ENCODE measurements at regions not wholly inside any gene's neighbourhood (a gene's known extent, or its start where the extent isn't known, plus 50 kb on each side); places are given as distances from the start of the nearest gene placed in this dataset.

DNA sequence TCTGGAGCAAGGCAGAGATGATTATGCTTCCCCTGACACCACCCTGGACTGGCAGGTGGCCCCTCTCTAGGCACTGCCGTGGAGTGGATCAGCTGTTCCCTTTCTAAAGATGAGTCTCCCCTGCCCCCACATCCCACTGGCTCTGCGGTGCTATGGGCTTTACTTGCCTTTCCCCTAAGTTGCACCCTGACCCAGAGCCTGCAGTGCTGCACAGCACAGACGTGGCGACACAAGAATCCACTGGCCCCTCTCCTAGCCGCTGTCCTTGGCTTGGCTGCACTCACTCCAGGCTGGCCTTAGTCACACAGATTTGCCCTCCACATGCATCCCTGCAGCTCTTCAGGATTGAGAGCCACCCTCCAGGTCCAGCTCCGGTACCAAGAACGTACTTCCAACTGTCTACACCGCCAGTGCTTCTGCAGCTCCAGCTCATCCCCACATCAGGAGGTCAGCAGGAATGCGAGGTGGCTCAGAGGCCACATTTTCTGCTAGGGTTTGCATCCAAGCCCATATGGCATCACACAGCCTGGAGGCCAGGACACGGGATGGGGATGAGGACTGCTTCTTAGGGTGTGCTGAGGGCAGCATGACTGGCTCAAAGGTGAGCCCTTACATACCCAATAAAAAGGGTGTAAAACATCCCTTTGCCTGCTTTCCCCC, 82.4 kb upstream of the RASGRF1 start:
- H3K36me3 ChIP-seq (ENCODE audit: insufficient read depth) = no peaks in the 10 kb centered on the region
- no peaks in the 10 kb centered on the region for H3F3A ChIP-seq (replicated peaks; ENCODE audit: low read depth)
- no peaks in the 10 kb centered on the region for H3K9me3 Mint-ChIP-seq
- DNase-seq (ENCODE audit: low spot score) (no peak), ATAC-seq (no peak)
- H3K4me3 ChIP-seq = no peak overlapping the region
- H3K4me1 Mint-ChIP-seq = peaks cover 30% of the 10 kb centered on the region
- no peaks in the 10 kb centered on the region for H3K27me3 ChIP-seq (ENCODE audit: insufficient read depth)
- peaks cover 7% of the 10 kb centered on the region for H3K27me3 Mint-ChIP-seq (ENCODE audit: insufficient read depth, low read depth, poor library complexity)
- H3K79me2 ChIP-seq (replicated peaks; ENCODE audit: insufficient read depth) = no peaks in the 10 kb centered on the region
- H3K4me2 ChIP-seq = no peak overlapping the region
- no peak overlapping the region for H3K4me3 Mint-ChIP-seq
- no peaks in the 10 kb centered on the region for H4K20me1 ChIP-seq (replicated peaks; ENCODE audit: insufficient read depth)
- 0 out of 2 replicates have a peak, but pooled peaks cover 2% of the 10 kb centered on the region for H3K9me2 ChIP-seq (ENCODE audit: insufficient read depth)
- TF ChIP-seq CREB1 (CRISPR knock-in tag; IDR thresholded peaks at IDR 0.05; ENCODE audit: low read depth) = no peak
- no peak for TF ChIP-seq POLR2AphosphoS5 (IDR thresholded peaks at IDR 0.05; ENCODE audit: low read depth)
- TF ChIP-seq JUNB (IDR thresholded peaks at IDR 0.05; ENCODE audit: unreplicated experiment) = no peak
- TF ChIP-seq, protein P1, sequence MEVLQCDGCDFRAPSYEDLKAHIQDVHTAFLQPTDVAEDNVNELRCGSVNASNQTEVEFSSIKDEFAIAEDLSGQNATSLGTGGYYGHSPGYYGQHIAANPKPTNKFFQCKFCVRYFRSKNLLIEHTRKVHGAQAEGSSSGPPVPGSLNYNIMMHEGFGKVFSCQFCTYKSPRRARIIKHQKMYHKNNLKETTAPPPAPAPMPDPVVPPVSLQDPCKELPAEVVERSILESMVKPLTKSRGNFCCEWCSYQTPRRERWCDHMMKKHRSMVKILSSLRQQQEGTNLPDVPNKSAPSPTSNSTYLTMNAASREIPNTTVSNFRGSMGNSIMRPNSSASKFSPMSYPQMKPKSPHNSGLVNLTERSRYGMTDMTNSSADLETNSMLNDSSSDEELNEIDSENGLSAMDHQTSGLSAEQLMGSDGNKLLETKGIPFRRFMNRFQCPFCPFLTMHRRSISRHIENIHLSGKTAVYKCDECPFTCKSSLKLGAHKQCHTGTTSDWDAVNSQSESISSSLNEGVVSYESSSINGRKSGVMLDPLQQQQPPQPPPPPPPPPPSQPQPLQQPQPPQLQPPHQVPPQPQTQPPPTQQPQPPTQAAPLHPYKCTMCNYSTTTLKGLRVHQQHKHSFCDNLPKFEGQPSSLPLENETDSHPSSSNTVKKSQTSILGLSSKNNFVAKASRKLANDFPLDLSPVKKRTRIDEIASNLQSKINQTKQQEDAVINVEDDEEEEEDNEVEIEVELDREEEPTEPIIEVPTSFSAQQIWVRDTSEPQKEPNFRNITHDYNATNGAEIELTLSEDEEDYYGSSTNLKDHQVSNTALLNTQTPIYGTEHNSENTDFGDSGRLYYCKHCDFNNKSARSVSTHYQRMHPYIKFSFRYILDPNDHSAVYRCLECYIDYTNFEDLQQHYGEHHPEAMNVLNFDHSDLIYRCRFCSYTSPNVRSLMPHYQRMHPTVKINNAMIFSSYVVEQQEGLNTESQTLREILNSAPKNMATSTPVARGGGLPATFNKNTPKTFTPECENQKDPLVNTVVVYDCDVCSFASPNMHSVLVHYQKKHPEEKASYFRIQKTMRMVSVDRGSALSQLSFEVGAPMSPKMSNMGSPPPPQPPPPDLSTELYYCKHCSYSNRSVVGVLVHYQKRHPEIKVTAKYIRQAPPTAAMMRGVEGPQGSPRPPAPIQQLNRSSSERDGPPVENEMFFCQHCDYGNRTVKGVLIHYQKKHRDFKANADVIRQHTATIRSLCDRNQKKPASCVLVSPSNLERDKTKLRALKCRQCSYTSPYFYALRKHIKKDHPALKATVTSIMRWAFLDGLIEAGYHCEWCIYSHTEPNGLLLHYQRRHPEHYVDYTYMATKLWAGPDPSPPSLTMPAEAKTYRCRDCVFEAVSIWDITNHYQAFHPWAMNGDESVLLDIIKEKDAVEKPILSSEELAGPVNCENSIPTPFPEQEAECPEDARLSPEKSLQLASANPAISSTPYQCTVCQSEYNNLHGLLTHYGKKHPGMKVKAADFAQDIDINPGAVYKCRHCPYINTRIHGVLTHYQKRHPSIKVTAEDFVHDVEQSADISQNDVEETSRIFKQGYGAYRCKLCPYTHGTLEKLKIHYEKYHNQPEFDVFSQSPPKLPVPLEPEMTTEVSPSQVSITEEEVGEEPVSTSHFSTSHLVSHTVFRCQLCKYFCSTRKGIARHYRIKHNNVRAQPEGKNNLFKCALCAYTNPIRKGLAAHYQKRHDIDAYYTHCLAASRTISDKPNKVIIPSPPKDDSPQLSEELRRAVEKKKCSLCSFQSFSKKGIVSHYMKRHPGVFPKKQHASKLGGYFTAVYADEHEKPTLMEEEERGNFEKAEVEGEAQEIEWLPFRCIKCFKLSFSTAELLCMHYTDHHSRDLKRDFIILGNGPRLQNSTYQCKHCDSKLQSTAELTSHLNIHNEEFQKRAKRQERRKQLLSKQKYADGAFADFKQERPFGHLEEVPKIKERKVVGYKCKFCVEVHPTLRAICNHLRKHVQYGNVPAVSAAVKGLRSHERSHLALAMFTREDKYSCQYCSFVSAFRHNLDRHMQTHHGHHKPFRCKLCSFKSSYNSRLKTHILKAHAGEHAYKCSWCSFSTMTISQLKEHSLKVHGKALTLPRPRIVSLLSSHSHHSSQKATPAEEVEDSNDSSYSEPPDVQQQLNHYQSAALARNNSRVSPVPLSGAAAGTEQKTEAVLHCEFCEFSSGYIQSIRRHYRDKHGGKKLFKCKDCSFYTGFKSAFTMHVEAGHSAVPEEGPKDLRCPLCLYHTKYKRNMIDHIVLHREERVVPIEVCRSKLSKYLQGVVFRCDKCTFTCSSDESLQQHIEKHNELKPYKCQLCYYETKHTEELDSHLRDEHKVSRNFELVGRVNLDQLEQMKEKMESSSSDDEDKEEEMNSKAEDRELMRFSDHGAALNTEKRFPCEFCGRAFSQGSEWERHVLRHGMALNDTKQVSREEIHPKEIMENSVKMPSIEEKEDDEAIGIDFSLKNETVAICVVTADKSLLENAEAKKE (CRISPR knock-in tag; IDR thresholded peaks at IDR 0.05) = no peak
- TF ChIP-seq STAT1 (IDR thresholded peaks at IDR 0.05; ENCODE audit: unreplicated experiment) = no peak
- no peak for TF ChIP-seq ZNF114 (CRISPR knock-in tag; IDR thresholded peaks at IDR 0.05)
- no peak for TF ChIP-seq ZNF331 (CRISPR knock-in tag; IDR thresholded peaks at IDR 0.05; ENCODE audit: low read depth)
- TF ChIP-seq NANOG (IDR thresholded peaks at IDR 0.05; ENCODE audit: borderline replicate concordance) = no peak
- TF ChIP-seq, protein P2, sequence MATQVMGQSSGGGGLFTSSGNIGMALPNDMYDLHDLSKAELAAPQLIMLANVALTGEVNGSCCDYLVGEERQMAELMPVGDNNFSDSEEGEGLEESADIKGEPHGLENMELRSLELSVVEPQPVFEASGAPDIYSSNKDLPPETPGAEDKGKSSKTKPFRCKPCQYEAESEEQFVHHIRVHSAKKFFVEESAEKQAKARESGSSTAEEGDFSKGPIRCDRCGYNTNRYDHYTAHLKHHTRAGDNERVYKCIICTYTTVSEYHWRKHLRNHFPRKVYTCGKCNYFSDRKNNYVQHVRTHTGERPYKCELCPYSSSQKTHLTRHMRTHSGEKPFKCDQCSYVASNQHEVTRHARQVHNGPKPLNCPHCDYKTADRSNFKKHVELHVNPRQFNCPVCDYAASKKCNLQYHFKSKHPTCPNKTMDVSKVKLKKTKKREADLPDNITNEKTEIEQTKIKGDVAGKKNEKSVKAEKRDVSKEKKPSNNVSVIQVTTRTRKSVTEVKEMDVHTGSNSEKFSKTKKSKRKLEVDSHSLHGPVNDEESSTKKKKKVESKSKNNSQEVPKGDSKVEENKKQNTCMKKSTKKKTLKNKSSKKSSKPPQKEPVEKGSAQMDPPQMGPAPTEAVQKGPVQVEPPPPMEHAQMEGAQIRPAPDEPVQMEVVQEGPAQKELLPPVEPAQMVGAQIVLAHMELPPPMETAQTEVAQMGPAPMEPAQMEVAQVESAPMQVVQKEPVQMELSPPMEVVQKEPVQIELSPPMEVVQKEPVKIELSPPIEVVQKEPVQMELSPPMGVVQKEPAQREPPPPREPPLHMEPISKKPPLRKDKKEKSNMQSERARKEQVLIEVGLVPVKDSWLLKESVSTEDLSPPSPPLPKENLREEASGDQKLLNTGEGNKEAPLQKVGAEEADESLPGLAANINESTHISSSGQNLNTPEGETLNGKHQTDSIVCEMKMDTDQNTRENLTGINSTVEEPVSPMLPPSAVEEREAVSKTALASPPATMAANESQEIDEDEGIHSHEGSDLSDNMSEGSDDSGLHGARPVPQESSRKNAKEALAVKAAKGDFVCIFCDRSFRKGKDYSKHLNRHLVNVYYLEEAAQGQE (IDR thresholded peaks at IDR 0.05; ENCODE audit: unreplicated experiment) = no peak
- TF ChIP-seq EZH2phosphoT487 (IDR thresholded peaks at IDR 0.05; ENCODE audit: unreplicated experiment) = no peak
- TF ChIP-seq, protein P3, sequence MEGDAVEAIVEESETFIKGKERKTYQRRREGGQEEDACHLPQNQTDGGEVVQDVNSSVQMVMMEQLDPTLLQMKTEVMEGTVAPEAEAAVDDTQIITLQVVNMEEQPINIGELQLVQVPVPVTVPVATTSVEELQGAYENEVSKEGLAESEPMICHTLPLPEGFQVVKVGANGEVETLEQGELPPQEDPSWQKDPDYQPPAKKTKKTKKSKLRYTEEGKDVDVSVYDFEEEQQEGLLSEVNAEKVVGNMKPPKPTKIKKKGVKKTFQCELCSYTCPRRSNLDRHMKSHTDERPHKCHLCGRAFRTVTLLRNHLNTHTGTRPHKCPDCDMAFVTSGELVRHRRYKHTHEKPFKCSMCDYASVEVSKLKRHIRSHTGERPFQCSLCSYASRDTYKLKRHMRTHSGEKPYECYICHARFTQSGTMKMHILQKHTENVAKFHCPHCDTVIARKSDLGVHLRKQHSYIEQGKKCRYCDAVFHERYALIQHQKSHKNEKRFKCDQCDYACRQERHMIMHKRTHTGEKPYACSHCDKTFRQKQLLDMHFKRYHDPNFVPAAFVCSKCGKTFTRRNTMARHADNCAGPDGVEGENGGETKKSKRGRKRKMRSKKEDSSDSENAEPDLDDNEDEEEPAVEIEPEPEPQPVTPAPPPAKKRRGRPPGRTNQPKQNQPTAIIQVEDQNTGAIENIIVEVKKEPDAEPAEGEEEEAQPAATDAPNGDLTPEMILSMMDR (conservative IDR thresholded peaks at IDR 0.05; ENCODE audit: low read depth in 2 of 2) = no peak
- no peak for TF ChIP-seq ETS1 (IDR thresholded peaks at IDR 0.05)
- TF ChIP-seq EZH2 (IDR thresholded peaks at IDR 0.05; ENCODE audit: low read depth, unreplicated experiment) = no peak
- no peak overlapping the region for H3K27ac Mint-ChIP-seq
- H2AFZ ChIP-seq = no peak overlapping the region
- peaks cover 8% of the 10 kb centered on the region for H3K4me1 ChIP-seq (ENCODE audit: insufficient read depth)
- H3K27ac ChIP-seq (ENCODE audit: low read depth) = no peak overlapping the region
- no peaks in the 10 kb centered on the region for H3K36me3 Mint-ChIP-seq (ENCODE audit: low read depth)
